Testis (tissue), 2 donors: ENCODE measurements at regions not wholly inside any gene's neighbourhood (a gene's known extent, or its start where the extent isn't known, plus 50 kb on each side); places are given as distances from the start of the nearest gene placed in this dataset.

Experiments
- CTCF ChIP-seq, 3 experiments: fragments of 450-650 bp in 2 of 3; fragments of 200-600 bp in 1 of 3; sonication (generic) in 1 of 3; IDR thresholded peaks; one replicate each; pipeline ENCODE4 v1.5.1; 2016 to 2019; ENCODE audit warnings: antibody characterized with exemption in 3 of 3, mild to moderate bottlenecking in 2 of 3, moderate library complexity in 1 of 3
- POLR2A ChIP-seq: fragments of 450-650 bp; IDR thresholded peaks from one replicate; pipeline ENCODE4 v1.6.1; 2017; ENCODE audit warnings: antibody characterized with exemption, mild to moderate bottlenecking, moderate library complexity

GRCh38 chr16:73172973-73173709 is 125.2 kb upstream of the ZFHX3 start:
- TF ChIP-seq CTCF (IDR thresholded peaks at IDR 0.05) (peak in 1 of 3 experiments; percentile 15), POLR2A (no peak)
